ENCODE measurements at regions not wholly inside any gene's neighbourhood (a gene's known extent, or its start where the extent isn't known, plus 50 kb on each side); places are given as distances from the start of the nearest gene placed in this dataset.

- no peaks in the 10 kb centered on the region for H3K36me3 Mint-ChIP-seq (ENCODE audit: low read depth)
- peaks cover 10% of the 10 kb centered on the region for H3K27me3 Mint-ChIP-seq (ENCODE audit: low read depth)
- no peaks in the 10 kb centered on the region for H3K9me3 Mint-ChIP-seq (ENCODE audit: insufficient read depth)
- ATAC-seq (no peak), DNase-seq (no peak)
- ChIA-PET POLR2A (no interaction called here), CTCF (interaction anchor here (0.9 kb wide), 1 partner anchor 94 kb away, joined by 3 read pairs; no protein-coding TSS in a partner anchor)
- no peaks in the 10 kb centered on the region for H3K4me1 Mint-ChIP-seq (ENCODE audit: low read depth)
- no peak overlapping the region for H3K27ac Mint-ChIP-seq
- no peak overlapping the region for H3K4me3 Mint-ChIP-seq
Observed at GRCh38 chr11:31863170-31863832, 52.2 kb upstream of the PAX6 start.

DNA sequence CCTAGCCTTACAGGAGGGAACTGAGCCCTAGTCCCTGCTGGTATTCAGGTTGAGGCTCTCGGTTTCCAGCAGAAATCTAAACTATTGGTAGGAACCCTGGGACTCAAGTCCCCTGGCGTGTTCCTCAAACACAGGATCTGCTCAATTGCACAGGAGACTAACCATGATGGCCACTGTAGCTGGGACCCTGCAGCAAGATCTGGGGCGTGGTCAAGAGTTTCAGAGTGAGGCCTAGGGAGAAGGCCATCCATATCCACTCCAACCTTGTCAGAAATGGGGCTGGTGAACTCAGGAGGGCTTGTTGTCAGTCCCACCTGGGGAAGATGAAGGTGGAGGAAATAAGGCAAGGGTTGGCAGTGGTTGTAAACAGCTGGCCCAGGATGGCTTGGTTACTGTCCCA lies 49.9 kb upstream of the PAX6 start:
- Mint-ChIP-seq H3K9me3 (ENCODE audit: insufficient read depth) (no peaks in the 10 kb centered on the region), H3K36me3 (ENCODE audit: low read depth) (no peaks in the 10 kb centered on the region), H3K4me3 (no peak overlapping the region), H3K27ac (no peak overlapping the region), H3K4me1 (ENCODE audit: low read depth) (no peaks in the 10 kb centered on the region), H3K27me3 (ENCODE audit: low read depth) (peaks cover 10% of the 10 kb centered on the region)
- no peak for DNase-seq
- ATAC-seq = no peak
- ChIA-PET CTCF (no interaction called here), POLR2A (no interaction called here)
